H9 (cell line): ENCODE measurements at regions not wholly inside any gene's neighbourhood (a gene's known extent, or its start where the extent isn't known, plus 50 kb on each side); places are given as distances from the start of the nearest gene placed in this dataset.

ENCODE experiments used
- DNase-seq: peaks from one replicate; pipeline ENCODE4 v3.0.0-alpha.2; 2017
- H2AFZ ChIP-seq: one replicate; pipeline ENCODE4 v1.6.1; 2013; ENCODE audit warnings: mild to moderate bottlenecking, low read length, control low read depth, moderate library complexity
- H2AK5ac ChIP-seq: 2 replicates; pipeline ENCODE4 v1.6.1; 2013; ENCODE audit warnings: low read length, control low read depth, mixed read lengths; ENCODE audit not compliant: insufficient read length
- H2BK120ac ChIP-seq: one replicate; pipeline ENCODE4 v1.6.1; 2013; ENCODE audit warnings: low read depth, mild to moderate bottlenecking, low read length, control low read depth, inconsistent platforms; ENCODE audit not compliant: poor library complexity, severe bottlenecking
- H2BK12ac ChIP-seq: 2 replicates; pipeline ENCODE4 v1.6.1; 2013; ENCODE audit warnings: low read length, control low read depth, mixed read lengths, low read depth; ENCODE audit not compliant: insufficient read length
- H2BK15ac ChIP-seq: 2 replicates; pipeline ENCODE4 v1.6.1; 2013; ENCODE audit warnings: low read depth, low read length, control low read depth
- H2BK20ac ChIP-seq: one replicate; pipeline ENCODE4 v1.6.1; 2013; ENCODE audit warnings: low read depth, mild to moderate bottlenecking, low read length, control low read depth, inconsistent platforms; ENCODE audit not compliant: poor library complexity, severe bottlenecking
- H2BK5ac ChIP-seq: 2 replicates; pipeline ENCODE4 v1.6.1; 2013; ENCODE audit warnings: low read length, control low read depth, mixed read lengths; ENCODE audit not compliant: insufficient read length
- H3K14ac ChIP-seq: 2 replicates; pipeline ENCODE4 v1.6.1; 2013; ENCODE audit warnings: low read length, control low read depth; ENCODE audit not compliant: insufficient read depth
- H3K18ac ChIP-seq: 2 replicates; pipeline ENCODE4 v1.6.1; 2013; ENCODE audit warnings: low read depth, mild to moderate bottlenecking, mixed read lengths, low read length, control low read depth; ENCODE audit not compliant: insufficient read length
- H3K23ac ChIP-seq: 2 replicates; pipeline ENCODE4 v1.6.1; 2013; ENCODE audit warnings: low read length, control low read depth, mixed read lengths, low read depth; ENCODE audit not compliant: insufficient read length
- H3K23me2 ChIP-seq: 2 replicates; pipeline ENCODE4 v1.6.1; 2013; ENCODE audit warnings: low read depth, mild to moderate bottlenecking, mixed read lengths, low read length, control low read depth; ENCODE audit not compliant: insufficient read length, poor library complexity, severe bottlenecking
- H3K27ac ChIP-seq: 2 replicates; pipeline ENCODE4 v1.5.1; 2013; ENCODE audit warnings: low read length, control low read depth, mixed read lengths, low read depth; ENCODE audit not compliant: insufficient read length
- H3K27me3 ChIP-seq: 2 replicates; pipeline ENCODE4 v1.6.1; 2013; ENCODE audit warnings: low read length, control low read depth, inconsistent platforms; ENCODE audit not compliant: insufficient read depth
- H3K4ac ChIP-seq: 2 replicates; pipeline ENCODE4 v1.6.1; 2013; ENCODE audit warnings: low read depth, mild to moderate bottlenecking, control low read depth, inconsistent platforms, low read length, moderate library complexity
- H3K4me1 ChIP-seq: 2 replicates; pipeline ENCODE4 v1.6.1; 2013; ENCODE audit warnings: low read length, control low read depth, inconsistent platforms; ENCODE audit not compliant: insufficient read depth
- H3K4me2 ChIP-seq: 2 replicates; pipeline ENCODE4 v1.6.1; 2013; ENCODE audit warnings: low read length, control low read depth, mixed read lengths; ENCODE audit not compliant: insufficient read length, insufficient read depth
- H3K56ac ChIP-seq: 2 replicates; pipeline ENCODE4 v1.6.1; 2013; ENCODE audit warnings: low read depth, mild to moderate bottlenecking, mixed read lengths, low read length, control low read depth; ENCODE audit not compliant: insufficient read length
- H3K79me1 ChIP-seq: 2 replicates; pipeline ENCODE4 v1.6.1; 2013; ENCODE audit warnings: low read depth, mild to moderate bottlenecking, moderate library complexity, low read length, control low read depth, inconsistent platforms; ENCODE audit not compliant: insufficient read depth, poor library complexity, severe bottlenecking
- H3K79me2 ChIP-seq: 2 replicates; pipeline ENCODE4 v1.6.1; 2013; ENCODE audit warnings: low read length, control low read depth, inconsistent platforms; ENCODE audit not compliant: insufficient read depth
- H3K9ac ChIP-seq: 2 replicates; pipeline ENCODE4 v1.6.1; 2013; ENCODE audit warnings: low read length, control low read depth, mixed read lengths; ENCODE audit not compliant: insufficient read length; ENCODE audit errors: extremely low read depth
- H3K9me3 ChIP-seq: one replicate; pipeline ENCODE4 v1.6.1; 2013; ENCODE audit warnings: low read depth, low read length, inconsistent platforms; ENCODE audit not compliant: control insufficient read depth
- H3T11ph ChIP-seq: one replicate; pipeline ENCODE4 v1.6.1; 2013; ENCODE audit warnings: mild to moderate bottlenecking, low read length, control low read depth, inconsistent platforms
- H4K20me1 ChIP-seq: one replicate; pipeline ENCODE4 v1.6.1; 2013; ENCODE audit not compliant: control insufficient read depth, insufficient read length, insufficient read depth
- H4K5ac ChIP-seq: 2 replicates; pipeline ENCODE4 v1.6.1; 2013; ENCODE audit warnings: low read depth, mild to moderate bottlenecking, mixed read lengths, low read length, control low read depth; ENCODE audit not compliant: insufficient read length
- H4K8ac ChIP-seq: replicated peaks from 2 replicates; pipeline ENCODE4 v1.6.1; 2013; ENCODE audit warnings: low read length, control low read depth, mixed read lengths, low read depth; ENCODE audit not compliant: insufficient read length
- H4K91ac ChIP-seq: 2 replicates; pipeline ENCODE4 v1.6.1; 2013; ENCODE audit warnings: low read depth, mild to moderate bottlenecking, moderate library complexity, mixed read lengths, low read length, control low read depth; ENCODE audit not compliant: insufficient read length
- H3K27ac Mint-ChIP-seq, 3 experiments: 2 replicates in 2 of 3; 3 replicates in 1 of 3; pipeline ENCODE4 v1.8.0; 2020 to 2021; ENCODE audit warnings: mixed read lengths in 3 of 3, mild to moderate bottlenecking in 1 of 3, moderate library complexity in 1 of 3
- H3K27me3 Mint-ChIP-seq: 2 replicates; pipeline ENCODE4 v1.8.0; 2021; ENCODE audit warnings: low read depth, mild to moderate bottlenecking, moderate library complexity, mixed read lengths
- H3K36me3 Mint-ChIP-seq, 3 experiments: 2 replicates in 2 of 3; 3 replicates in 1 of 3; pipeline ENCODE4 v1.8.0; 2020 to 2021; ENCODE audit warnings: low read depth in 3 of 3, mixed read lengths in 3 of 3; ENCODE audit not compliant: insufficient read depth in 1 of 3
- H3K4me1 Mint-ChIP-seq, 2 experiments: 2 replicates each; pipeline ENCODE4 v1.8.0; 2020; ENCODE audit warnings: mixed read lengths in 2 of 2
- H3K4me3 Mint-ChIP-seq, 2 experiments: 2 replicates in 1 of 2; 3 replicates in 1 of 2; pipeline ENCODE4 v1.8.0; 2020 to 2021; ENCODE audit warnings: mild to moderate bottlenecking in 2 of 2, mixed read lengths in 2 of 2, moderate library complexity in 1 of 2
- H3K9me3 Mint-ChIP-seq, 2 experiments: 2 replicates in 1 of 2; 3 replicates in 1 of 2; pipeline ENCODE4 v1.8.0; 2020; ENCODE audit warnings: mild to moderate bottlenecking in 2 of 2, mixed read lengths in 2 of 2, moderate library complexity in 1 of 2
- CTCF ChIP-seq: fragments of 200-600 bp; sonication (generic); conservative IDR thresholded peaks from 3 replicates; pipeline ENCODE4 v1.8.0; 2021; ENCODE audit warnings: antibody characterized with exemption, mild to moderate bottlenecking
- WGBS: extraction: QIAGEN DNeasy Blood & Tissue Kit; methylation state at CpG from one replicate; pipeline ENCODE4 v1.1.7; 2013; ENCODE audit warnings: missing lambda C conversion rate, low lambda C conversion rate, mixed read lengths; ENCODE audit not compliant: insufficient read length; ENCODE audit errors: extremely low coverage; 5-methylcytosine and 5-hydroxymethylcytosine counted together

- Histone ChIP-seq H3K18ac (no peak overlapping the region), H3K23me2 (no peaks in the 10 kb centered on the region), H3K56ac (no peak overlapping the region), H4K91ac (no peak overlapping the region), H3K9ac (no peak overlapping the region), H3K79me1 (no peaks in the 10 kb centered on the region), H3K9me3 (no peaks in the 10 kb centered on the region), H2BK5ac (no peak overlapping the region), H3K23ac (no peak overlapping the region), H2BK12ac (no peak overlapping the region), H2AK5ac (no peak overlapping the region), H2BK20ac (no peak overlapping the region), H2BK15ac (no peak overlapping the region), H3K4ac (no peak overlapping the region), H3K4me1 (no peaks in the 10 kb centered on the region), H2AFZ (no peak overlapping the region), H3K27me3 (no peaks in the 10 kb centered on the region), H4K20me1 (no peaks in the 10 kb centered on the region), H4K8ac (no peak overlapping the region), H3T11ph (no peak overlapping the region), H3K4me2 (no peak overlapping the region), H3K79me2 (no peaks in the 10 kb centered on the region), H3K14ac (no peak overlapping the region), H4K5ac (no peak overlapping the region), H2BK120ac (no peak overlapping the region), H3K27ac (no peak overlapping the region)
- TF ChIP-seq CTCF: no peak
- H3K27ac Mint-ChIP-seq: no peak overlapping the region
- H3K4me3 Mint-ChIP-seq: no peak overlapping the region
- DNase-seq: no peak
- H3K4me1 Mint-ChIP-seq: peaks cover 0 to 3% of the 10 kb centered on the region in 2 experiments; a peak in 1 of 4 replicates
- no peaks in the 10 kb centered on the region for H3K27me3 Mint-ChIP-seq
- WGBS: no CpG with 5 or more reads among the region's 1 CpG
- peaks cover 7 to 14% (median 9%) of the 10 kb centered on the region in 3 experiments; a peak in 6 of 7 replicates for H3K36me3 Mint-ChIP-seq
- peaks cover 15% of the 10 kb centered on the region in 2 experiments for H3K9me3 Mint-ChIP-seq
Observed at GRCh38 chr16:60100371-60100770, 1366.3 kb upstream of the GOT2 start.
